Tibial nerve (tissue), 3 donors: ENCODE measurements at regions not wholly inside any gene's neighbourhood (a gene's known extent, or its start where the extent isn't known, plus 50 kb on each side); places are given as distances from the start of the nearest gene placed in this dataset.

ENCODE experiments used
- EP300 ChIP-seq, 2 donors: sonication (generic); formaldehyde crosslinking; IDR thresholded peaks; one replicate each; pipeline ENCODE4 v1.6.1; 2017; ENCODE audit warnings: antibody characterized with exemption in 2 of 2, mild to moderate bottlenecking in 1 of 2
- POLR2A ChIP-seq, 2 donors: fragments of 450-650 bp; IDR thresholded peaks; one replicate each; pipeline ENCODE4 v1.6.1; 2017; ENCODE audit warnings: antibody characterized with exemption in 2 of 2, mild to moderate bottlenecking in 2 of 2, moderate library complexity in 2 of 2

GRCh38 chr20:50266293-50267040 lies 75.8 kb downstream of the CEBPB start:
- TF ChIP-seq EP300 (IDR thresholded peaks at IDR 0.05): no peak
- no peak for TF ChIP-seq POLR2A (IDR thresholded peaks at IDR 0.05)
